Mucosa of stomach (tissue), 1 donor: ENCODE measurements at regions not wholly inside any gene's neighbourhood (a gene's known extent, or its start where the extent isn't known, plus 50 kb on each side); places are given as distances from the start of the nearest gene placed in this dataset.
"Not testable (repeated sequence)": the region's sequence is repeated elsewhere in the genome, so short reads cannot be mapped to it uniquely, and the experiment has no call there.

Source experiments
- H3K27me3 ChIP-seq: one replicate; pipeline ENCODE4 v1.7.0; 2013; ENCODE audit warnings: mild to moderate bottlenecking, low read length; ENCODE audit not compliant: control insufficient read depth, insufficient read depth
- H3K36me3 ChIP-seq: one replicate; pipeline ENCODE4 v1.7.0; 2013; ENCODE audit warnings: low read length; ENCODE audit not compliant: control insufficient read depth, insufficient read depth
- H3K4me1 ChIP-seq: one replicate; pipeline ENCODE4 v1.7.0; 2013; ENCODE audit warnings: mild to moderate bottlenecking, low read length; ENCODE audit not compliant: control insufficient read depth, insufficient read depth
- H3K4me3 ChIP-seq: one replicate; pipeline ENCODE4 v1.7.0; 2013; ENCODE audit warnings: low read length
- H3K9ac ChIP-seq: one replicate; pipeline ENCODE4 v1.7.0; 2013; ENCODE audit warnings: mild to moderate bottlenecking, low read length, moderate library complexity
- H3K9me3 ChIP-seq: one replicate; pipeline ENCODE4 v1.7.0; 2013; ENCODE audit warnings: mild to moderate bottlenecking, low read length, moderate library complexity; ENCODE audit not compliant: control insufficient read depth
- donor health status: Pancreatic carcinoma.

- no peaks in the 10 kb centered on the region for H3K27me3 ChIP-seq
- no peaks in the 10 kb centered on the region for H3K9me3 ChIP-seq
- H3K9ac ChIP-seq = no peak overlapping the region
- H3K4me1 ChIP-seq = no peaks in the 10 kb centered on the region
- no peak overlapping the region for H3K4me3 ChIP-seq
- H3K36me3 ChIP-seq = no peaks in the 10 kb centered on the region
Observed at GRCh38 chrX:39262641-39263040, 461.4 kb downstream of the MID1IP1 start.

- Histone ChIP-seq H3K36me3 (no peaks in the 10 kb centered on the region), H3K4me1 (no peaks in the 10 kb centered on the region), H3K4me3 (no peak overlapping the region), H3K9me3 (no peaks in the 10 kb centered on the region), H3K27me3 (no peaks in the 10 kb centered on the region), H3K9ac (no peak overlapping the region)
Observed at GRCh38 chrX:39264023-39264422, 462.8 kb downstream of the MID1IP1 start.

GRCh38 chrX:39267176-39267575, 465.9 kb downstream of the MID1IP1 start:
- Histone ChIP-seq H3K36me3 (no peaks in the 10 kb centered on the region), H3K4me3 (no peak overlapping the region), H3K9ac (no peak overlapping the region), H3K27me3 (no peaks in the 10 kb centered on the region), H3K9me3 (no peaks in the 10 kb centered on the region), H3K4me1 (no peaks in the 10 kb centered on the region)

- Histone ChIP-seq H3K36me3 (no peaks in the 10 kb centered on the region), H3K27me3 (no peaks in the 10 kb centered on the region), H3K4me1 (no peaks in the 10 kb centered on the region), H3K9me3 (no peaks in the 10 kb centered on the region), H3K4me3 (no peak overlapping the region), H3K9ac (no peak overlapping the region)
Observed at GRCh38 chrX:39268207-39268606, 466.9 kb downstream of the MID1IP1 start.

GRCh38 chrX:39275500-39276068, 474.3 kb downstream of the MID1IP1 start:
- Histone ChIP-seq H3K4me1 (no peaks in the 10 kb centered on the region), H3K36me3 (no peaks in the 10 kb centered on the region), H3K27me3 (no peaks in the 10 kb centered on the region), H3K4me3 (no peak overlapping the region), H3K9ac (no peak overlapping the region), H3K9me3 (no peaks in the 10 kb centered on the region)

GRCh38 chrX:39277685-39278390, 476.6 kb downstream of the MID1IP1 start:
- not testable (repeated sequence) for H3K4me3 ChIP-seq, H3K9me3 ChIP-seq, H3K9ac ChIP-seq

GRCh38 chrX:39283239-39283638, 482.0 kb downstream of the MID1IP1 start:
- H3K27me3 ChIP-seq = no peaks in the 10 kb centered on the region
- no peak overlapping the region for H3K9ac ChIP-seq
- H3K9me3 ChIP-seq = no peaks in the 10 kb centered on the region
- no peaks in the 10 kb centered on the region for H3K4me1 ChIP-seq
- no peak overlapping the region for H3K4me3 ChIP-seq
- H3K36me3 ChIP-seq = no peaks in the 10 kb centered on the region

More at GRCh38 chrX:39277685-39278390, 476.6 kb downstream of the MID1IP1 start:
- H3K4me1 ChIP-seq, H3K36me3 ChIP-seq, H3K27me3 ChIP-seq: not testable (repeated sequence)

GRCh38 chrX:39288592-39288991, 487.3 kb downstream of the MID1IP1 start:
- H3K4me1 ChIP-seq = no peaks in the 10 kb centered on the region
- H3K27me3 ChIP-seq = no peaks in the 10 kb centered on the region
- H3K36me3 ChIP-seq = no peaks in the 10 kb centered on the region
- no peak overlapping the region for H3K9ac ChIP-seq
- H3K9me3 ChIP-seq = no peaks in the 10 kb centered on the region
- H3K4me3 ChIP-seq = no peak overlapping the region

GRCh38 chrX:39289827-39290226, 488.6 kb downstream of the MID1IP1 start:
- H3K4me1 ChIP-seq = no peaks in the 10 kb centered on the region
- H3K4me3 ChIP-seq = no peak overlapping the region
- H3K9me3 ChIP-seq = no peaks in the 10 kb centered on the region
- H3K9ac ChIP-seq = no peak overlapping the region
- no peaks in the 10 kb centered on the region for H3K27me3 ChIP-seq
- no peaks in the 10 kb centered on the region for H3K36me3 ChIP-seq

- Histone ChIP-seq H3K4me3 (no peak overlapping the region), H3K4me1 (no peaks in the 10 kb centered on the region), H3K36me3 (no peaks in the 10 kb centered on the region), H3K9ac (no peak overlapping the region), H3K27me3 (no peaks in the 10 kb centered on the region), H3K9me3 (no peaks in the 10 kb centered on the region)
Observed at GRCh38 chrX:39293203-39293602, 491.9 kb downstream of the MID1IP1 start.

- H3K4me1 ChIP-seq = no peaks in the 10 kb centered on the region
- H3K36me3 ChIP-seq = no peaks in the 10 kb centered on the region
- H3K9me3 ChIP-seq = no peaks in the 10 kb centered on the region
- no peak overlapping the region for H3K9ac ChIP-seq
- H3K27me3 ChIP-seq = no peaks in the 10 kb centered on the region
- H3K4me3 ChIP-seq = no peak overlapping the region
Observed at GRCh38 chrX:39296472-39296871, 495.2 kb downstream of the MID1IP1 start.

GRCh38 chrX:39298821-39299220, 497.6 kb downstream of the MID1IP1 start:
- Histone ChIP-seq H3K4me1 (no peaks in the 10 kb centered on the region), H3K9me3 (no peaks in the 10 kb centered on the region), H3K4me3 (no peak overlapping the region), H3K36me3 (no peaks in the 10 kb centered on the region), H3K27me3 (no peaks in the 10 kb centered on the region), H3K9ac (no peak overlapping the region)
